ENCODE measurements at regions not wholly inside any gene's neighbourhood (a gene's known extent, or its start where the extent isn't known, plus 50 kb on each side); places are given as distances from the start of the nearest gene placed in this dataset.
"Not testable (repeated sequence)": the region's sequence is repeated elsewhere in the genome, so short reads cannot be mapped to it uniquely, and the experiment has no call there.

DNA sequence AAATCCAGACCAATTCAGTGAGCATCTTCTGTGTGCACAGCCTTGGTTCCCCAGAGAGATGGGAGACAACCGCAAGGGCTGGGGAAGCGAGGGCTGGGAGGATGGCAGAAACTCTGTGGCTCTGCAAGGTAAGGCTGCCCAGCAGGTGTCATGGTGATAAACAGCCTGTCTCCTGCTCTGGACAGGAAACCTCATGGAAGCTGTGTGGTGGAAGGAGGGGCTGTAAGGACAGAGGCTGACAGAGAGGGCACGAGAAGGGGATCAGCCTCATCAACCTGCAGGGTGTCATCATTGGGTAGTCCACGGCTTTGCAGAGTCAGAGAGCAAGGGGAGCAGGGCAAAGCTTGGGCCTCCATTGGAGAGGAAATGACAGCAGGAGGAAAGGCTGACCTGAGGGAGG is 138.4 kb upstream of the CADM1 start:
- DNase-seq (ENCODE audit: low read depth in 1 of 2, low spot score in 1 of 2) (no peak), ATAC-seq (no peak), FAIRE-seq (no peak)
- 58% methylated on average over 4 of the region's 4 CpGs for whole genome bisulfite sequencing (ENCODE audit: missing lambda C conversion rate)
- no peak for TF ChIP-seq CEBPB (IDR thresholded peaks at IDR 0.05)
- no peak for TF ChIP-seq ZSCAN20 (CRISPR knock-in tag; IDR thresholded peaks at IDR 0.05)
- TF ChIP-seq MAX (IDR thresholded peaks at IDR 0.05): no peak
- no peak for TF ChIP-seq FOSB (CRISPR knock-in tag; IDR thresholded peaks at IDR 0.05)
- no peaks in the 10 kb centered on the region for H3K9me3 ChIP-seq
- no peaks in the 10 kb centered on the region for H3K4me1 ChIP-seq
- H3K27ac ChIP-seq: no peak overlapping the region
- no peak overlapping the region for H3K4me3 ChIP-seq
- ChIA-PET POLR2A (no interaction called here), CTCF (no interaction called here)
- H3K4me2 ChIP-seq: no peak overlapping the region

- Histone ChIP-seq H3K27ac (no peak overlapping the region), H3K9me3 (no peaks in the 10 kb centered on the region), H3K4me1 (no peaks in the 10 kb centered on the region), H3K4me2 (no peak overlapping the region), H3K4me3 (no peak overlapping the region)
- DNase-seq (ENCODE audit: low read depth in 1 of 2, low spot score in 1 of 2) (no peak), ATAC-seq (no peak), FAIRE-seq (no peak)
- 14% methylated on average over 8 of the region's 8 CpGs for WGBS (ENCODE audit: missing lambda C conversion rate)
- no peak for TF ChIP-seq ZFP36 (IDR thresholded peaks at IDR 0.05; ENCODE audit: borderline replicate concordance, partially characterized antibody)
- TF ChIP-seq, protein P1, sequence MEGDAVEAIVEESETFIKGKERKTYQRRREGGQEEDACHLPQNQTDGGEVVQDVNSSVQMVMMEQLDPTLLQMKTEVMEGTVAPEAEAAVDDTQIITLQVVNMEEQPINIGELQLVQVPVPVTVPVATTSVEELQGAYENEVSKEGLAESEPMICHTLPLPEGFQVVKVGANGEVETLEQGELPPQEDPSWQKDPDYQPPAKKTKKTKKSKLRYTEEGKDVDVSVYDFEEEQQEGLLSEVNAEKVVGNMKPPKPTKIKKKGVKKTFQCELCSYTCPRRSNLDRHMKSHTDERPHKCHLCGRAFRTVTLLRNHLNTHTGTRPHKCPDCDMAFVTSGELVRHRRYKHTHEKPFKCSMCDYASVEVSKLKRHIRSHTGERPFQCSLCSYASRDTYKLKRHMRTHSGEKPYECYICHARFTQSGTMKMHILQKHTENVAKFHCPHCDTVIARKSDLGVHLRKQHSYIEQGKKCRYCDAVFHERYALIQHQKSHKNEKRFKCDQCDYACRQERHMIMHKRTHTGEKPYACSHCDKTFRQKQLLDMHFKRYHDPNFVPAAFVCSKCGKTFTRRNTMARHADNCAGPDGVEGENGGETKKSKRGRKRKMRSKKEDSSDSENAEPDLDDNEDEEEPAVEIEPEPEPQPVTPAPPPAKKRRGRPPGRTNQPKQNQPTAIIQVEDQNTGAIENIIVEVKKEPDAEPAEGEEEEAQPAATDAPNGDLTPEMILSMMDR (IDR thresholded peaks at IDR 0.05): no peak
- no peak for TF ChIP-seq CEBPB (IDR thresholded peaks at IDR 0.05)
- no peak for TF ChIP-seq CHD2 (IDR thresholded peaks at IDR 0.05; ENCODE audit: low read length, partially characterized antibody)
- TF ChIP-seq, protein P2, sequence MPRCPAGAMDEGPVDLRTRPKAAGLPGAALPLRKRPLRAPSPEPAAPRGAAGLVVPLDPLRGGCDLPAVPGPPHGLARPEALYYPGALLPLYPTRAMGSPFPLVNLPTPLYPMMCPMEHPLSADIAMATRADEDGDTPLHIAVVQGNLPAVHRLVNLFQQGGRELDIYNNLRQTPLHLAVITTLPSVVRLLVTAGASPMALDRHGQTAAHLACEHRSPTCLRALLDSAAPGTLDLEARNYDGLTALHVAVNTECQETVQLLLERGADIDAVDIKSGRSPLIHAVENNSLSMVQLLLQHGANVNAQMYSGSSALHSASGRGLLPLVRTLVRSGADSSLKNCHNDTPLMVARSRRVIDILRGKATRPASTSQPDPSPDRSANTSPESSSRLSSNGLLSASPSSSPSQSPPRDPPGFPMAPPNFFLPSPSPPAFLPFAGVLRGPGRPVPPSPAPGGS (IDR thresholded peaks at IDR 0.05): no peak
- no peak for TF ChIP-seq KDM1A (IDR thresholded peaks at IDR 0.05; ENCODE audit: low read depth)
- no peak for TF ChIP-seq BHLHE40 (IDR thresholded peaks at IDR 0.05; ENCODE audit: low read depth, low read length)
- no peak for TF ChIP-seq CHD4 (IDR thresholded peaks at IDR 0.05; ENCODE audit: borderline replicate concordance)
- ChIA-PET CTCF (no interaction called here), POLR2A (no interaction called here)
Observed at GRCh38 chr11:115637599-115638241, 133.5 kb upstream of the CADM1 start.

GRCh38 chr11:115636753-115637527 is 132.7 kb upstream of the CADM1 start:
- TF ChIP-seq, protein P1 (IDR thresholded peaks at IDR 0.05): no peak
- TF ChIP-seq POLR2AphosphoS2 (conservative IDR thresholded peaks at IDR 0.05; ENCODE audit: low read length) (no peak), EHF (CRISPR knock-in tag; IDR thresholded peaks at IDR 0.05) (no peak), POLR2A (IDR thresholded peaks at IDR 0.05; ENCODE audit: low read length) (no peak), BHLHE40 (IDR thresholded peaks at IDR 0.05; ENCODE audit: low read depth, low read length) (no peak), TP53 (CRISPR knock-in tag; IDR thresholded peaks at IDR 0.05) (no peak), RCOR1 (IDR thresholded peaks at IDR 0.05; ENCODE audit: low read depth, low read length) (no peak), KDM5A (IDR thresholded peaks at IDR 0.05) (no peak), JUNB (IDR thresholded peaks at IDR 0.05) (no peak)
- CTCF ChIA-PET: no interaction called here
- Histone ChIP-seq H3K9me3 (no peaks in the 10 kb centered on the region), H3K27ac (no peak overlapping the region), H3K4me1 (no peaks in the 10 kb centered on the region), H3K4me2 (no peak overlapping the region), H3K4me3 (no peak overlapping the region)
- DNase-seq (ENCODE audit: low read depth in 1 of 2, low spot score in 1 of 2) (no peak), ATAC-seq (no peak), FAIRE-seq (no peak)
- POLR2A ChIA-PET: no interaction called here
- 35% methylated on average over 5 of the region's 5 CpGs for WGBS (ENCODE audit: missing lambda C conversion rate)

DNA sequence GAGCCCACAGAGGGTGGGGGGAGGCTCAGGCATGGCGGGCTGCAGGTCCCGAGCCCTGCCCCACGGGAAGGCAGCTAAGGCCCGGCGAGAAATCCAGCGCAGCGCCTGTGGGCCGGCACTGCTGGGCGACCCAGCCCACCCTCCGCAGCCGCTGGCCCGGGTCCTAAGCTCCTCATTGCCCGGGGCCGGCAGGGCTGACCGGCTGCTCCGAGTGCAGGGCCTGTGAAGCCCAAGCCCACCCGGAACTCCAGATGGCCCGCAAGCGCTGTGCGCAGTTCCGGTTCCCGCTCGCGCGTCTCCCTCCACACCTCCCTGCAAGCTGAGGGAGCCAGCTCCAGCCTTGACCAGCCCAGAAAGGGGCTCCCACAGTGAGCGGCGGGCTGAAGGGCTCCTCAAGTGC is 129.8 kb upstream of the CADM1 start:
- H3K4me2 ChIP-seq; ATAC-seq; H3K9me3 ChIP-seq; POLR2A ChIA-PET; H3K27ac ChIP-seq; DNase-seq (ENCODE audit: low read depth in 1 of 2, low spot score in 1 of 2); H3K4me1 ChIP-seq; H3K4me3 ChIP-seq; FAIRE-seq; CTCF ChIA-PET: not testable (repeated sequence)
- 78% methylated on average over 7 of the region's 27 CpGs for WGBS (ENCODE audit: missing lambda C conversion rate)
